DND-41 (cell line): ENCODE measurements at regions not wholly inside any gene's neighbourhood (a gene's known extent, or its start where the extent isn't known, plus 50 kb on each side); places are given as distances from the start of the nearest gene placed in this dataset.

Experiments used
- EZH2 ChIP-seq: IDR thresholded peaks from 3 replicates; pipeline ENCODE4 v1.6.1; 2012; ENCODE audit warnings: borderline replicate concordance, low read depth, mild to moderate bottlenecking, moderate library complexity, low read length, inconsistent platforms; ENCODE audit not compliant: severe bottlenecking
- TF ChIP-seq, protein P1 (sequence below): IDR thresholded peaks from 2 replicates; pipeline ENCODE4 v1.5.1; 2012; ENCODE audit warnings: borderline replicate concordance, low read length, moderate library complexity, mild to moderate bottlenecking; ENCODE audit not compliant: poor library complexity, severe bottlenecking; ENCODE audit errors: extremely low read depth

DNA sequence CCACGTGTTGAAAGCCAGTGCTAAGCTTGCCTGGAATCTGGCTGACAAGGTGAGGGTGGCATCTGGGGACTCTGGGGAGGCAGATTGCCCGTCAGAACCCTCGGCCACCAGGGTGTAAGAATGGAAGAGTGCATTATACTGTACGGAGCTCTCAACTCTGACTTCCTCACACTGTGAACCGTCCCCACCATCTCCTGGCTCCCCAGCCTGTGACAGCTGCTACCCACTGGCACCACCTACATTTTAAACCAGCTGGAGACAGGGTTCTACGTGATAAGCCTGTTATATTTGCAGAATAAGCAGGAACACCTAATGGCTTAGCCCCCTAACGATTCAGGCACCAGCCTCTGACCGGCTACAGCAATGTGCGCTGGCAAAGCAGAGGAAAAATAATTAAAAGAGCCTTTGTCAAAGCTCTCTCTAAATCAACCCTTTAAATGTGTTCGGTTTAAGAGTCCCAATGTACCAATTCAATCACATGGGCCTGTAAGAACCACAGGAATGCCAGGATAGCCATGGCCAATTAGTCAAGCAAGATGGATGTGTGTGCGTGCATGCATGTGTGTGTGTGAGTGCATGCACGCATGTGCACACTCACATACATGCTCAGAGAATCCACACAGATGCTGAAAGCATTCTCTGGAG lies 89.1 kb upstream of the TAB2 start:
- TF ChIP-seq, protein P1, sequence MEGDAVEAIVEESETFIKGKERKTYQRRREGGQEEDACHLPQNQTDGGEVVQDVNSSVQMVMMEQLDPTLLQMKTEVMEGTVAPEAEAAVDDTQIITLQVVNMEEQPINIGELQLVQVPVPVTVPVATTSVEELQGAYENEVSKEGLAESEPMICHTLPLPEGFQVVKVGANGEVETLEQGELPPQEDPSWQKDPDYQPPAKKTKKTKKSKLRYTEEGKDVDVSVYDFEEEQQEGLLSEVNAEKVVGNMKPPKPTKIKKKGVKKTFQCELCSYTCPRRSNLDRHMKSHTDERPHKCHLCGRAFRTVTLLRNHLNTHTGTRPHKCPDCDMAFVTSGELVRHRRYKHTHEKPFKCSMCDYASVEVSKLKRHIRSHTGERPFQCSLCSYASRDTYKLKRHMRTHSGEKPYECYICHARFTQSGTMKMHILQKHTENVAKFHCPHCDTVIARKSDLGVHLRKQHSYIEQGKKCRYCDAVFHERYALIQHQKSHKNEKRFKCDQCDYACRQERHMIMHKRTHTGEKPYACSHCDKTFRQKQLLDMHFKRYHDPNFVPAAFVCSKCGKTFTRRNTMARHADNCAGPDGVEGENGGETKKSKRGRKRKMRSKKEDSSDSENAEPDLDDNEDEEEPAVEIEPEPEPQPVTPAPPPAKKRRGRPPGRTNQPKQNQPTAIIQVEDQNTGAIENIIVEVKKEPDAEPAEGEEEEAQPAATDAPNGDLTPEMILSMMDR = no peak
- TF ChIP-seq EZH2 = no peak
